ENCODE measurements at regions not wholly inside any gene's neighbourhood (a gene's known extent, or its start where the extent isn't known, plus 50 kb on each side); places are given as distances from the start of the nearest gene placed in this dataset.
"Not testable (repeated sequence)": the region's sequence is repeated elsewhere in the genome, so short reads cannot be mapped to it uniquely, and the experiment has no call there.

DNA sequence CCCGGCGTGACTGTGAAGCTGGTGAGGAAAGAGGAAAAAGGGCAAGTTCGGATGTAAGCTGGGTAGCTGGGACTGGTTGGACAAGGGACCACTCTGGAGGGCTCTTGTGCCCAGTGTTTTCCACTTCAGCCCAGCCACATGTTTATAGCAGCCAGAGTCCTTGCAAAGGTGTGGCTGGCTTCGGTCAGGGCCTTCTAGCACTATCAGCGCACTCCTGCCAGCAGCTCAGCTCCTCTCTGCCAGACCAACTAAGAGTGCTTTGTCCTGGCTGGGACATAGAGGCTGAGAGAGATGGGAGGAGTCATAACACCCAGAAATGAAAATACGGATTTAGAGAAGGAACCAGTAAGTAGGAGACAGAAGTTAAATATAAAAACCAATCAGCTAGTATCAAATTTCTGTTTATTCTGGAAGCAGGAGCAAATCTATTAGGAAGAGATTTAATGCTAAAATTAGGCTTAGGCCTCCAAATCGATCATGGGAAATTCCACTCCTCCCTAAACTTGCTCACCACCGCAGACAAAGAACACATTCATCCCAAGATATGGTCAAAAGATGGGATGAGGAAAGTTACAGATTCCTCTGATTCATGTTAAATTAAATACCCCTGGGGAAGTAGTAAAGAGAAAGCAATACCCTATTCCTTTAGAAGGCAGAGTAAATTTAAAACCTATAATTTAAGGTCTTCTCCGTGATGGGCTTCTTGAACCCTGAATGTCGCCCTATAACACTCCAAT is 135.0 kb downstream of the RALA start:
- DNase-seq: no peak

DNA sequence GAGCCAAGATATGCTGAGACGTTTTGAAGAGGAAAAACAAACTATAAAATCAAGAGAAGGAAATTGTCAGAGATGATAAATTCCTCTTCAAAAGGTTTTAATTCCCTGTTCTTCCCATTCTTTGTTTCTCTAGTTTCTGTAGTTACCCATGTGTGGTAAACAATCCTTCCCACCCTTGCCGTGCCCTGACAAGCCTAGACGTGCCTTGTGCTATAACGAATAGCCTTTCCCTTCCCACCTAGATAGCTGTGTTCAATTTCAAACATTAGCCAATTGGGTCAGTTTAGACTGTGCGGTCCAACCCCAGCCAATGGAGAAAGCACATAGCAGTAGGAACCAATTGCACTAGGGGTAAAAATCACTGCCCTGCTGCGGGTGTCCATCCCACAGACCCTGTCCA is 138.1 kb downstream of the RALA start:
- DNase-seq: no peak

DNA sequence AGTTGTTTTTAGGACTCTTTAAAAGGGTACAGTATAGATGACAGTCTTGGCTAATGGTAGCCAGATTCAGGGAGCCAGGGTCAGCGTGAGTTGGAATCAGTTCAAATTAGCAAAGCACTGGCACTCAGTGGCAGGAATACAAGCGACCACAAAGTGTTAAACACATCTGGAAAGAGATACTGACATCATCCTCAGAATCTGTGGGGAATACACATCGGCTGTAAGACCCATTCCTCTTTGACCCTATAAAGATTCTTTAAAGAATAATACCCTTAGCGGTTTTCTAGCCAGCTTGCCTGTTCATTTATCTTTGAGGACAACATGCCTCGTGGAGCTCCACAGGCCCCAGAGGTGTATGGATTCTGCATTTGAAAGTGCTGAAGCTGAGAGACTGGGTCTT is 139.1 kb downstream of the RALA start:
- DNase-seq: not testable (repeated sequence)

DNA sequence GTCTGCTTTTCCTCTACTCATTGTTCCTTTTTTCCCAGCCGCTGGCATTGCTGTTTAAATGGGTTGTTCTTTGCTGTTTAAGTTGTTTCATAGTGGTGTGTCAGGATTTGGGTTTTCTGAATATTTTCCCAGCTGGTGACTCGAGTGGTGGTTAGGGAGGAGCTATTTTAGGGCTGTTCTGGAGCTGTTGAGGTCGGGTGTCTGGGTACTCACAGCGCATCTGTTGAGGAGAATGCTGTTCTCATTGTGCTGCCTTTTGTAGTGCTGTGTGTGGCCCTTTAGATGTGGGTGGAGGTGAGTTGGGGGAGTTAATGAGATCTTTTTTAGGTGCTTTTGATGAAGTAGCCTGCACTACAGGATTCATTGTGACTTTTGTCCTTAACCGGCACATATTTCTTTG is 139.5 kb downstream of the RALA start:
- DNase-seq: not testable (repeated sequence)

DNA sequence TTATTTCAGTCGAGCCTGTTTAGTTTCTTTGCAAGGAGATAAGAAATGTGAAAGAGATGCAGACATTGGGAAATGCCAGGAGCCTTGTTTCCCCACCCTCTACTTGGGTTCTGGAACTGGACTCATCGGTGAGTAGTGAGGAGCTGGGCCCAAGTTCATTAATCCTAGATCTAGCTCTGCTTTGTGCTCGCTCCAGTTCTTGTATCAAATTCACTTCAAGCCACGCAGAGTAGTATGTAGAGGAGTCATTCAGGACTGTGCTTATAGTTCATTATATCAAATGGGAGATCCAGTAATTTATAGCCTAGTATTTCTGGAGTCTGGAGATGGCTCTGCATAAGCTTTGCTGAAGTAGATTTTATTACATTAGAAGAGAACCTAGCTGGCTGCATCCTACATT is 142.5 kb downstream of the RALA start:
- not testable (repeated sequence) for DNase-seq

DNA sequence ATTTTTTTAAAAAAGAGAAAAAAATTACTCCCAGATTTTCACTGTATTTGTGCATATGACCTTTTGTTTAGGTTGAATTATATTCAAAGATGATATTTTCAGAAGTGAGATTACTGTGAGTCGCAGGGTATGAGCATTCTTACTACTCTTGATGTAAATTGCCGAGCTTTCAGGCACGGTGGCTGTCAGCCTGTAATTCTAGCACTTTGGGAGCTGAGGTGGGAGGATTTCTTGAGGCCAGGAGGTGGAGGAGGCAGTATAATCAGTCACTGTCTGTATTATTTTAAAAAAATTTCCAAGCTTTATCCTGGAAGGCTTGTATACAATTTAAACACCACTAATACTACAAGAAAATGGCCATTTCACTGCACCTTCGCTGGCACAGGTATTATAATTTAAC is 145.1 kb downstream of the RALA start:
- DNase-seq: not testable (repeated sequence)

DNA sequence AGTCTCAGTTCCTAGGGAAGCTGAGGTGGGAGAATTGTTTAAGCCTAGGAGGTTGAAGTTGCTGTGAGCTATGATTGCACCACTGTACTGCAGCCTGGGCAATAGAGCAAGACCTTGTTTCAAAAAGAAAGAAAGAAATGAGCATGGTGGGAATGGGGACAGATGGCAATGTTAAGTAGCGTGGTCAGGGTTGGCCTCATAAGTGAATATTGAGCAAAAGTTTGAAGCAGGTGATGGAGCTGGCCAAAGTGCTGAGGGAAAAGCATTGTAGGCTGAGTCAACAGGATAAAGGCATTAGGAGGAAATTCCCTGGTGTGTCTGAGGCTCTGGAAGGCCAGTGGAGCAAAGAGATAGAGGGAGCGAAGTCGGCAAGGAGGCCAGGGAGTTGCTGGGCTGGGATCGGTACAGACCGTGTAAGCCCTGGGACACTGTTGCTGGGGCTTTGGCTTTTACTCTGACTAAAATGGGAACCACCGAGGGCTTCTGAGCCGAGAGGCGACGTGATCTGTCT is 151.0 kb downstream of the RALA start:
- DNase-seq: not testable (repeated sequence)

DNA sequence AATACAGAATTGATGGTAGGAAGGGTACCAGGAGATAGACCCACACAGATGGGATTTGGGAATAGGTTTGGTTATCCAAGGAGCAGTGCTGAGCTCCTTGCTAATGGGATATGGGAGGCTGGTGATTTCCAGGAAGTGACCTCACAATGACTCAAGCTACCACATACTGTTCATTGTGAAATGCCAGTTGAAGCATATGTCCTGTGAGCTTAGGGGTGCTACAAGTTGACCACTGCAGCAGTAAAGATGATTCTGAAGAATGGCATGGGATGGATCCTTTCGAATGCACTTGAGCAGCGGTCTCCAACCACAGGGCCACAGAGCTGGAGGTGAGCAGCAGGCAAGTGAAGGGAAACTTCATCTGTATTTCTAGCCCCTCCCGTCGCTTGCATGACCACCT is 158.2 kb downstream of the RALA start:
- not testable (repeated sequence) for DNase-seq

DNA sequence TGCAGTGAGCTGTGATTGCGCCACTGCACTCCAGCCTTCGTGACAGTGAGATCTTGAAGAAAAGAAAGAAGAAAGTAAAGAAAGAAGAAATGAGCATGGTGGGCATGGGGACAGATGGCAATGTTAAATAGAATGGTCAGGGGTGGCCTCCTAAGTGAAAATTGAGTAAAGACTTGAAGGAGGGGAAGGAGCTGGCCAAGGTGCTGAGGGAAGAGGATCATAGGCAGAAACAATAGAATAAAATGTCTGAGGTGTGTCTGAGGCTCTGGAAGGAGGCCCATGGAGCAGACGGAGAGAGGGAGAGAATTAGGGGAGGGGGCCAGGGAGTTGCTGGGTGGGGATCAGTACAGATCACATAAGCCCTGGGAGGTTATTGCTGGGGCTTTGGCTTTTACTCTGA is 163.1 kb downstream of the RALA start:
- not testable (repeated sequence) for DNase-seq

DNA sequence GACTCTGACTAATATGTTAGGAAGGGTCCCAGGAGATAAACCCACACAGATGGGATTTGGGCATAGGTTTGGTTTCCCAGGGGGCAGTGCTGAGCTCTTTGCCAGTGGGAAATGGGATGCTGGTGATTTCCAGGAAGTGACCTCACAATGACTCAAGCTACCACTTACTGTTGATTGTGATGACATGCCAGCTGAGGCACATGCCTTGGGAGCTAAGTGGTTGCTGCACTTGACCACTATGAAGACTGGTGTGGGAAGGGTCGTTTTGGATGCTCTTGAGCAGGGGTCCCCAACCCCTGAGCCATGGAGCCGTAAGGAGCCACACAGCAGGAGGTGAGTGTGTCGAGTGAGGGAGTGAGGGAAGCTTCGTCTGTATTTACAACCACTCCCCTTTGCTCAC is 159.0 kb upstream of the CDK13 start:
- not testable (repeated sequence) for DNase-seq

DNA sequence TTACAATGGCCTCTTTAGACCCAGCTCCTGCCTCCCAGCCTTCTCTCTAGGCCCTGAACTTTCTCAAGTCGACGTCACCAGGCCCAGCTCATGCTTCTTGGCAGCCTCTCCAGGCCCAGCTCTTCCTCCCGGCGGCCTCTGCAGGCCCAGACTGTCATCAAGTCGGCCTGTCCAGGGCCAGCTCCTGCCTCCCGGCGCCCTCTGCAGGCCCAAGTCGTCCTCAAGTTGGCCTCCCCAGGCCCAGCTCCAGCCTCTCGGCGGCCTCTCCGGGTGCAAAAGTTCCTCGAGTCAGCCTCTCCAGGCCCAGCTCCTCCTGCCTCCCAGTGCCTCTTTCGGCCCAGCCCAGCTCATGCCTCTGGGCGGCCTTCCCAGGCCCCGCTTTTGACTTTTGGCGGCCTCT is 158.1 kb upstream of the CDK13 start:
- DNase-seq: not testable (repeated sequence)

DNA sequence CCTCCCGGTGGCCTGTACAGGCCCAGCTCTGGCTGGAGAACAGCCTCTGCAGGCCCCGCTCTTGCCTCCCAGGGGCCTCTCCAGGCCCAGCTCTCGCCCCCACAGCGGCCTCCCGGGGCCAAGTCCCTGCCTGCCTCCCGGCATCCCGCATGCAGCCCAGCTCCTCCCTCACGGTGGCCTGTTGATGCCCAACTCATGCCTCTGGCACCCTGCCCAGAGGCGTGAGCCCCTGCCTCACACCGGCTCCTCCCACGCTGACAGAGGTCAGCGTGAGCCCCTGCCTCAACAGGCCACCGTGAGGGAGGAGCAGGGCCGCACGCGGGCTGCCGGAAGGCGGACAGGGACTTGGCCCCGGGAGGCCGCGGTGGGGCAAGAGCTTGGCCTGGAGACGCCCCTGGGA is 157.0 kb upstream of the CDK13 start:
- DNase-seq: not testable (repeated sequence)

DNA sequence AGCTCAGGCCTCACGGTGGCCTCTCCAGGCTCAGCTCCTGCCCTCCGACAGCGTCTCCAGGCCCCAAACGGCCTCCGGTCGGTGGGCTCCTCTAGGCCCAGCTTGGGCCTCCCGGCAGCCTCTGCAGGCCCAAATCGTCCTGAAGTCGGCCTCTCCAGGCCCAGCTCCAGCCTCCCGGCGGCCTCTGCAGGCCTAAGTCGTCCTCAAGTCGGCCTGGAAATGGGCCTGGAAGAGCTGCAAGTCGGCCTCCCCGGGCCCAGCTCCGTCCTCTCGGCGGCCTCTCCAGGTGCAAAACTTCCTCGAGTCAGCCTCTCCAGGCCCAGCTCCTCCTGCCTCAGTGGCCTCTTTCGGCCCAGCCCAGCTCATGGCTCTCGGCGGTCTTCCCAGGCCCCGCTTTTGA is 156.2 kb upstream of the CDK13 start:
- not testable (repeated sequence) for DNase-seq

DNA sequence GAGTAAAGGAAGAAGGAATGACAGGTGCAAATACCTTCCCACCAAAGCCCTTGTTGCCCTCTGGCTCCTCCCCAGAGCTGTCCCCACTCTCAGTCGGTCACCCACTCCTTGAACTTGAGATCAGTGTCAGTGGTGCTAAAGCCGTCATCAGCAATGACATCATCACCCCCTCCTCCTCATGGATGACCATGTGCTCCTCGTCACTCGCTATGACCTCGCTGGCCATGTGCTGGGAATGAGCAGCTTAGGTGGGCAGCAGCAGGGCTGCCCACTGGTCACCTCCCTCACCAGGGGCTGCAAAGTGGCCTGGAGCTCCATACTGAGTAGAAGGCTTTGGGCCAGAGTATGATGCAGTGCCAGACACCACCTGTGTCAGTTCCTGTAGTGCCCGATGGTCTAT is 153.1 kb upstream of the CDK13 start:
- DNase-seq: not testable (repeated sequence)

DNA sequence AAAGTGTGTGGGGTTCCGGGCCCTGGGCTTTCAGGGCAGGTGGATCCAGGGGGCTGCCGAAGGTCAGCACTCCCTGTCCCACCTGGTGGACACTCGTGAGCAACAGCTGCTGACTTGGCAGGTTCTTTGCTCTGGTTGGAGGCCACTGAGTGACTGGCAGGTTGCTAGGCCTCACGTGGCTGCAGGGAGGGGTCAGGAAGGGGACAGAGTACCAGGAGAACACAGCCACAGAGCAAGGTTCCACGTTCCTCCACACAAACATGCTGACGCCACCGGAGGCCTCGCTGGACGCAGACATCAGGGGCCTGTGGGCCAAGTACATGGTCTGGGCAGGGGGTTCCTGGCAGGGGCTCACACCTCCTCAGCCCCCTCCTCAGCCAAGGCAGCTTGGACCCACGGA is 152.0 kb upstream of the CDK13 start:
- not testable (repeated sequence) for DNase-seq

DNA sequence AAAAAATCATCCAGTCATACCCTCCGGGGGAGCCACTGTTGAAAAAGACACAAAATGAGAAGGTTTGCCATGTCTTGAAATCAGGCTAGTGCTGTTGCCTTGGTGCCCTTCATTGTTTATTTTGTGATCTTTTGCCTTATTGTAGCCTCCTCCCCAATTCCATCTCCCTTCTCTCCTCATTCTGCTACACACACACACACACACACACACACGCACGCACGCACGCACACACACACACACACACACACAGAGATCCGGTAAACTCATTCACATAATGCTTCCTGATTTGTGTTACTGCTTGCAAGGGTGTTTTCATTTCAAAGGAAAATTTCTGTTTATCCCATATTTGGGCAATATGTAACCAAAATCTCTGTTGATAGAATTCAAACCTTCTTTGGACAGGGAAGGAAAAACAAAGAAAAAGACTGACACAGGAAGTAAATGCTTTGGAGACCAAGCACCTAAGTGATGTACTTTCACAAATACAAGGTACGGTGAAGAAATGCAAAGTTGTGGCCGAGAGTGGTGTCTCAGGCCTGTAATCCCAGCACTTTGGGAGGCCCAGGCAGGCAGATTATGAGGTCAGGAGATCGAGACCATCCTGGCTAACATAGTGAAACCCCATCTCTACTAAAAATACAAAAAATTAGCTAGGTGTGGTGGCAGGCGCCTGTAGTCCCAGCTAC is 141.1 kb upstream of the CDK13 start:
- DNase-seq: no peak

DNA sequence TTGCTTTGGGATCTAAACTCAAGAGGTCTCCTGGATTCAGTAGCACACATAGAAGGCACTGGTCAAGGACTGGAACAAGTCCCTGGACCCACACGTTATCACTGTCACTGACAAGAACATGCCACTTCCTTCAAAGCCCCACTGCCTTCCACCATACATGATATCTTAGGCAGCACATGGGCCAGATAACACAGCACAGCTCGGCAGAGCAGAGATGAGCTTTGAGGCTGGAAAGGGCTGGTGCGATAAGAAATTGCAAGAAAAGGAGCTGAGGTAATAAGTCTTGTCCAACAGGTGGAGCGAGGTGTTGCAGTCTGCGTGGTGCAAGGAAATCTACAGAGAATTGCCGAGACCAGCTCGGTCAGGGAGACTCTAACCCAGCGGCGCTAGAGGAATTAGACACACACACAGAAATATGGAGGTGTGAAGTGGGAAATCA is 139.8 kb upstream of the CDK13 start:
- DNase-seq: no peak

DNA sequence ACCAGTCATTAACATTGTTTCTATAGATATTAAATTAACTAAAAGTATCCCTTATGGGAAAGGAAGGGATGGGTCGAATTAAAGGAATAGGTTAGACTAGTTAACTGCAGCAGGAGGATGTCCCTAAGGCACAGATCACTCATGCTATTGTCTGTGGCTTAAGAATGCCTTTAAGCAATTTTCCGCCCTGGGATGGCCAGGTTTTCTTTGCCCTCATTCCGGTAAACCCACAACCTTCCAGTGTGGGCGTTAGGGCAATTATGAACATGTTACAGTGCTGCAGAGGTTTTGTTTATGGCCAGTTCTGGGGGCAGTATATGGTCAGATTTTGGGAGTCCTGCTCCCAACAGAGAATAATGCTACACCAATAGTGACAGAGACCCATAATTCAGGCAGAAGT is 139.3 kb upstream of the CDK13 start:
- DNase-seq: no peak

DNA sequence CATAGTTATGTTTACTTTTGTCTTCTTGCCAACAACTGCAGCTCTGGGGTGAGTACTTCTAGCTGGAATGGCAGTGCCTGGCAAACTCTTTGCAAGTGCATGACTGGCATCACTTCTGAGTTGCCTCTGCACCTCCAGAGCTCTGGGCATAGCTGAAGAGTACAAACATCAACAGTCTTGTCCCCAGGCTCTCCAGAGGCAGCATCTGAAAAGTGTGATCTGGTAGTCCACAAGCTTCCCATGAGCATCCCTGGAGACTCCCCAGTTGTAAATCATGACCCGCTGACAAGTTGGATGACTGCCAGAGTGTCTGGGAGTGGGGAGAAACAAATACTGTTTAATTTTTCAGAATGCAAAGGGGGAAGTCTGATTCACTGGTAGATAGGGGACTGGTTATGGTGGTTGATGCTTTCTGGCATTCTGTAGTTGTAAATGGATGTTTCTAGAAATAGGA is 138.9 kb upstream of the CDK13 start:
- no peak for DNase-seq

DNA sequence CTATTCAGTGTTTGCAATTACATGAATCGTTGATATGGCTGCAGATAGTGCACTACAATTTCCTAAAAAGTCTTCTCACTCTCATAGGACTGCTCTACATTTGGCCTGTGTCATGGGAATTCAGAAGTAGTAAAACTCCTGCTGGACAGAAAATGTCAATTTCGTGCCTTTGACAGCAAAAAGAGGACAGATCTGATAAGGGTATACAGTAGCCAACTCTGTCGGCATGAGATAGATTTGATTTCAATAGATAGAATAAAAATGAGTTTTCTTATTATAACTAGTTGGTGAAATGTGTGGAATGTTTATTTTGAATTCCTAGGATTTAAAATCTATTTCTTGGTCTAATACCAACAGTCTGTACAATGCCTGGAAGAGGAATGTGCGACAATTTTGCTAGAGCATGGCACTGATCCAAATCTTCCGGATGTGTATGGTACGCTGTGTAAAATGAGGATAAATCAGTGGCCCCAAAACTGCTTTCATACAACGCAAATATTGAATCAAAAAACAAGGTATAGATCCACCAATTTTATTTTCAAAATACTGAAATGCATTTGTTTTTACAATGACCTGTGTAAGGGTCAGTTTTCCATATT is 133.5 kb upstream of the CDK13 start:
- no peak for DNase-seq

DNA sequence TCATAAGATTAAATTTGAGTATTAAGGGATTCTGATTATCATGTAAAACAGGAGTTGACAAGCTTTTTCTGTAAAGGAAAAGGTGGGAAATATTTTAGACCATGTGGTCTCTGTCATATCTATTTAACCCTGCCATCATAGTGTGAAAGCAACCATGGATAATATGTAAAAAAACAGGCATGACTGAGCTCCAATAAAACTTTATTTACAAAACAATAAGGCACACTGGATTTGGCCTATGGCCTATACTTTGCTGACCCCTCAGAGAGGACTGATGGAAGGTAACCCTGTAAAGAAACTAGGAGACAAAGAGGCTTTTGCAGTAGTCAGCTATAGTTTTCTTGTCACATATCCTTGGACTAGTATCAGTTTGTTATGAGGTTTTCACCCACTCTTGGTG is 130.5 kb upstream of the CDK13 start:
- no peak for DNase-seq

DNA sequence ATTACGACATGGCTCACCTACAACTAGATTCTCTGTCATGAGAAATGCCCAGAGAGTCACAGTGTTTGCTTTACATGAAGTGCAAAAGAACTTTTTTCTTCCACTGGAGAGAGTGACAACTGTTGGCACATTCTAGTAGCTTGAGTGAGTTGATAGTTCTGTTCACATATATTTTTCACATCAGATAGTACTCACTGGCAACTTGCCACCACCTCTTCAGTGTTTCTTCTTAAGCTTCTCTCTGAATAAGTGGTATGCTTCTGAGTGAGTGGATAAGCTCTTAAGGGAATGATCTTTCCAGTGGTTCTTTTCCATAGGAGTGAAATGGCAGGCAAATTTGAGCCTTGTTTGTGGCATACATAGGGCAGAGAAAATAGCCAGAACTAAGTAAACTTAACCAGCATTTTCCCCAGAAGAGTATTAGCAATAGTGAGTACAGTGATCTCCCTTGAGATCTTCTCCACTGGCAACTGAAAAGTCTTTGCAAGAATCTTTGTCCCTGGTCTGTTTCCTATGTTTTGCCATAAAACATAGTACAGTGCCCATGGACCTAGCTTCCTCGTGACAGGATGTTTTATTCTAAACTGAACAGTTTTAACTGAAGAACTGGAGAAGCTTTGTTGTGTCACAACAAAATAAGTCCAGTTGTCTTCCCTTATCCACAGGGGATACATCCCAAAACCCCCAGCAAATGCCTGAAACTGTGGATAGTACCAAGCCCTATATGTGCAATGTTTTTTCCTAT is 125.4 kb upstream of the CDK13 start:
- no peak for DNase-seq

DNA sequence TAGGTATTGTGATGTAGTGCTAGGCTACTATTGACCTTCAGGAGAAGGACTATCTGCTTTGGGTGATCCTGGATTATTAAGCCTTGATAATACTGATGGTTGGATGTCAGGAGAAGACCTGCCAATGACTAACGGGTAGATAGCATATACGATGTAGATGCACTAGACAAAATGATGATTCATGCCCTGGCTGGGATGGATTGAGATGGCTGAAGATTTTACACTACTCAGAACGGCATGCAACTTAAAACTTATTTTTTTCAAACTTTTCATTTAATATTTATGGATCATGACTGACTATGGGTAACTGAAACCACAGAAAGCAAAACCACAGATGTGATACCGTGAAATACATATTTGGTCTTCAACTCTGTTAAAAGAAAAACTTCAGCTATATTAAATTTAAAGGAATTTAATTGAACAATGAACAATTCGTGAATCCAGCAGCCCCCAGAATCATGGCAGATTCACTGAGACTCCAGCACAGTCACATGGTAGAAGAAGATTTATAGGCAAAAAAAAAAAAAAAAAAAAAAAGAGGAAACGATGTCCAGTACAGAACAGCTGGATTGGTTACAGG is 124.6 kb upstream of the CDK13 start:
- DNase-seq: no peak

All from retina (tissue), 1 donor.